HepG2 (cell line): ENCODE measurements at regions not wholly inside any gene's neighbourhood (a gene's known extent, or its start where the extent isn't known, plus 50 kb on each side); places are given as distances from the start of the nearest gene placed in this dataset.

Source experiments
- ATAC-seq: fragments of 200-7000 bp; cut with Tn5 transposase; 3 replicates; pipeline ENCODE4 v1.9.1; 2020; ENCODE audit warnings: mild to moderate bottlenecking, moderate library complexity
- BruUV-seq: library from RNA; stranded (reverse); fragments of 400-500 nt; replicated peaks from 2 replicates; lab custom pipeline; 2021; lab: Mats Ljungman, UMichigan
- CTCF ChIA-PET: fragments of 300-600 bp; formaldehyde crosslinking; extraction: SDS; loops from one replicate; lab custom pipeline; 2021; ENCODE audit warnings: low total read pairs, inconsistent platforms, low intra/inter-chr PET ratio; lab: Yijun Ruan, JAX
- POLR2A ChIA-PET: fragments of 350-600 bp; sonication (Branson Sonifier 250); formaldehyde crosslinking; loops from one replicate; lab custom pipeline; 2020; ENCODE audit warnings: antibody characterized with exemption, inconsistent platforms; lab: Yijun Ruan, JAX
- DNase-seq: peaks from one replicate; pipeline ENCODE4 v3.0.0-alpha.2; 2015; ENCODE audit warnings: low spot score
- FAIRE-seq: peaks from 3 replicates; lab custom pipeline; 2011; peaks lifted over from hg19 to GRCh38; lab: Jason Lieb, UNC
- H2AFZ ChIP-seq: one replicate; pipeline ENCODE4 v1.6.1; 2011; ENCODE audit warnings: low read length, inconsistent platforms
- H3K27ac ChIP-seq: fragments of 300-600 bp; 3 replicates; pipeline ENCODE4 v1.8.0; 2011; ENCODE audit warnings: mixed run types, mild to moderate bottlenecking, mixed read lengths, low read length, inconsistent platforms; ENCODE audit not compliant: insufficient read depth; ENCODE audit errors: extremely low read length
- H3K27me3 ChIP-seq, 2 experiments: fragments of 200-600 bp in 1 of 2; 2 replicates in 1 of 2; 3 replicates in 1 of 2; pipeline versions ENCODE4 v1.6.0 to v1.8.0; 2011; ENCODE audit warnings: low read length in 2 of 2, mild to moderate bottlenecking in 2 of 2, moderate library complexity in 2 of 2, inconsistent platforms in 1 of 2; ENCODE audit not compliant: insufficient read depth in 2 of 2, control insufficient read depth in 1 of 2
- H3K36me3 ChIP-seq, 2 experiments: fragments of 200-600 bp in 1 of 2; replicated peaks in 1 of 2; 2 replicates in 1 of 2; 3 replicates in 1 of 2; pipeline versions ENCODE4 v1.5.1 to v1.8.0; 2011; ENCODE audit warnings: low read length in 2 of 2, inconsistent platforms in 1 of 2; ENCODE audit not compliant: insufficient read depth in 2 of 2, control insufficient read depth in 1 of 2
- H3K4me1 ChIP-seq: 2 replicates; pipeline ENCODE4 v1.5.1; 2012; ENCODE audit warnings: low read length, inconsistent platforms; ENCODE audit not compliant: insufficient read depth
- H3K4me2 ChIP-seq: 2 replicates; pipeline ENCODE4 v1.6.0; 2011; ENCODE audit warnings: low read depth, low read length, inconsistent platforms
- H3K4me3 ChIP-seq, 3 experiments: fragments of 200-600 bp in 1 of 3; sonication (generic), shearing (Covaris generic) in 1 of 3; replicated peaks in 1 of 3; 2 replicates each; pipeline ENCODE4 v1.5.1; 2011 to 2016; ENCODE audit warnings: low read length in 3 of 3, inconsistent platforms in 2 of 3, low read depth in 2 of 3, mild to moderate bottlenecking in 2 of 3, control low read depth in 1 of 3, mixed read lengths in 1 of 3; ENCODE audit not compliant: insufficient read depth in 1 of 3
- H3K79me2 ChIP-seq: one replicate; pipeline ENCODE4 v1.6.1; 2011; ENCODE audit warnings: low read length, inconsistent platforms; ENCODE audit not compliant: insufficient read depth
- H3K9ac ChIP-seq: 2 replicates; pipeline ENCODE4 v1.6.0; 2011; ENCODE audit warnings: mild to moderate bottlenecking, low read depth, low read length, inconsistent platforms; ENCODE audit not compliant: insufficient read depth
- H3K9me3 ChIP-seq: 2 replicates; pipeline ENCODE4 v1.5.1; 2012; ENCODE audit warnings: mild to moderate bottlenecking, low read length
- H4K20me1 ChIP-seq: 2 replicates; pipeline ENCODE4 v1.6.0; 2011; ENCODE audit warnings: inconsistent platforms, mild to moderate bottlenecking, low read length, moderate library complexity; ENCODE audit not compliant: insufficient read depth
- EED ChIP-seq: sonication (generic); formaldehyde crosslinking; IDR thresholded peaks from 2 replicates; pipeline ENCODE4 v1.5.0; 2020; ENCODE audit warnings: mild to moderate bottlenecking, missing genetic modification reagents
- HDAC2 ChIP-seq: sonication (generic); formaldehyde crosslinking; IDR thresholded peaks from 2 replicates; pipeline ENCODE4 v1.4.0; 2020; ENCODE audit warnings: missing genetic modification reagents
- HOXA9 ChIP-seq: sonication (generic); formaldehyde crosslinking; IDR thresholded peaks from 2 replicates; pipeline ENCODE4 v1.8.1; 2022; ENCODE audit warnings: missing genetic modification reagents, mild to moderate bottlenecking, moderate library complexity, borderline replicate concordance
- MZF1 ChIP-seq: sonication (generic); formaldehyde crosslinking; IDR thresholded peaks from 2 replicates; pipeline ENCODE4 v1.8.1; 2023; ENCODE audit warnings: mild to moderate bottlenecking, missing genetic modification reagents, borderline replicate concordance
- NFKBIZ ChIP-seq: IDR thresholded peaks from 2 replicates; pipeline ENCODE4 v1.6.1; 2018; ENCODE audit warnings: missing genetic modification reagents, missing compliant biosample characterization
- RARA ChIP-seq: IDR thresholded peaks from 2 replicates; pipeline ENCODE4 v1.6.1; 2016; ENCODE audit warnings: missing genetic modification reagents, missing compliant biosample characterization
- REL ChIP-seq: sonication (generic); formaldehyde crosslinking; conservative IDR thresholded peaks from 2 replicates; pipeline ENCODE4 v1.8.0; 2022; ENCODE audit warnings: mild to moderate bottlenecking, missing genetic modification reagents, moderate library complexity
- SATB2 ChIP-seq: sonication (generic); formaldehyde crosslinking; IDR thresholded peaks from 2 replicates; pipeline ENCODE4 v1.5.0; 2020; ENCODE audit warnings: missing genetic modification reagents
- TEAD2 ChIP-seq: sonication (generic); formaldehyde crosslinking; IDR thresholded peaks from 2 replicates; pipeline ENCODE4 v1.9.0; 2021; ENCODE audit warnings: missing genetic modification reagents
- ZFP36L1 ChIP-seq: sonication (generic); formaldehyde crosslinking; IDR thresholded peaks from 2 replicates; pipeline ENCODE4 v1.8.0; 2022; ENCODE audit warnings: mild to moderate bottlenecking, missing genetic modification reagents, moderate library complexity
- ZMYM2 ChIP-seq: sonication (generic); formaldehyde crosslinking; IDR thresholded peaks from 2 replicates; pipeline ENCODE4 v1.8.0; 2022; ENCODE audit warnings: mild to moderate bottlenecking, missing genetic modification reagents
- ZNF446 ChIP-seq: sonication (generic); formaldehyde crosslinking; IDR thresholded peaks from 2 replicates; pipeline ENCODE4 v1.5.0; 2020; ENCODE audit warnings: mild to moderate bottlenecking, missing genetic modification reagents
- ZNF615 ChIP-seq: sonication (generic); formaldehyde crosslinking; IDR thresholded peaks from 2 replicates; pipeline ENCODE4 v1.5.0; 2020; ENCODE audit warnings: mild to moderate bottlenecking, missing genetic modification reagents, borderline replicate concordance
- ZNF768 ChIP-seq: sonication (generic); formaldehyde crosslinking; IDR thresholded peaks from 2 replicates; pipeline ENCODE4 v1.4.0; 2020; ENCODE audit warnings: missing genetic modification reagents
- ZSCAN31 ChIP-seq: sonication (generic); formaldehyde crosslinking; IDR thresholded peaks from 2 replicates; pipeline ENCODE4 v1.5.0; 2020; ENCODE audit warnings: low read depth, mild to moderate bottlenecking, missing genetic modification reagents
- WGBS: methylation state at CpG from one replicate; pipeline ENCODE4 v1.1.6; 2017; ENCODE audit warnings: low lambda C conversion rate; 5-methylcytosine and 5-hydroxymethylcytosine counted together
- in situ Hi-C: cut with HindIII; loops from 2 replicates; pipeline ENCODE4 v1.10.0; 2017; ENCODE audit warnings: low pct_unique_long_range_greater_than_20kb; ENCODE audit not compliant: extremely low pct_ligation_motif_present
- intact Hi-C: fragments of 100-400 bp; cut with micrococcal nuclease; formaldehyde crosslinking; loops from one replicate; pipeline ENCODE4 v1.10.0; 2022; ENCODE audit not compliant: unreplicated experiment
- TF ChIP-seq, protein P1 (sequence below): sonication (generic); formaldehyde crosslinking; IDR thresholded peaks from 2 replicates; pipeline ENCODE4 v1.5.0; 2020; ENCODE audit warnings: missing genetic modification reagents
- TF ChIP-seq, protein P2 (sequence below): sonication (generic); formaldehyde crosslinking; IDR thresholded peaks from 2 replicates; pipeline ENCODE4 v1.8.1; 2023; ENCODE audit warnings: mild to moderate bottlenecking, missing genetic modification reagents
- TF ChIP-seq, protein P3 (sequence below): fragments of 450-650 bp; IDR thresholded peaks from 2 replicates; pipeline ENCODE4 v1.6.1; 2017; ENCODE audit warnings: mild to moderate bottlenecking
- TF ChIP-seq, protein P4 (sequence below): sonication (generic); formaldehyde crosslinking; IDR thresholded peaks from 2 replicates; pipeline ENCODE4 v1.5.0; 2020; ENCODE audit warnings: missing genetic modification reagents

DNA sequence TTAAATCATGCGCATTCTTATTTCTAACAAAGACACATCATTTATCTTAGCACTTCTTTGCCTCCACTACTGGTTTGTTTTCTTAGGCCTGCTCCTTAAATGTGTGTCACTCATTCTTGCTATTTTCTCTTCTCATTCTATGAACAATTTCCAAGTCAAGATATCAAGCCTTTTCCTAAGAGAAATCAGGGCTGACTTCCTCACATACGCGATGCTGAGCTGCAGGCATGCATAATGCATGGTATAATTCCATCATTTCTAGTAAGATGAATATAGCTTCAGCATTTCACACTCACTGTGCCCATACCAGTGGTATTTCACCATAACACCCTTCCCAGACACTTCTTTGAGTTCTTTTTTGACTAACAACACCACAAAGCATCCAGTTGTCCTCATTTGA is 838.9 kb upstream of the DDX18 start:
- intact Hi-C loops, result no loop called here

More for the DNA sequence above, 838.9 kb upstream of the DDX18 start:
- CTCF ChIA-PET, result no interaction called here
- WGBS, result 56% methylated on average over 3 of the region's 3 CpGs
- in situ Hi-C loops, result no loop called here
- BruUV-seq, result no TSS peak
- H3K79me2 ChIP-seq, result no peaks in the 10 kb centered on the region
- TF ChIP-seq MZF1 (CRISPR knock-in tag) (no peak), ZNF615 (CRISPR knock-in tag) (no peak), ZNF446 (CRISPR knock-in tag) (no peak), ZNF768 (CRISPR knock-in tag) (no peak), EED (CRISPR knock-in tag) (no peak), TEAD2 (no peak), ZSCAN31 (CRISPR knock-in tag) (no peak), HOXA9 (no peak), ZFP36L1 (CRISPR knock-in tag) (no peak), ZMYM2 (CRISPR knock-in tag) (no peak), SATB2 (CRISPR knock-in tag) (no peak), REL (no peak), NFKBIZ (no peak), RARA (CRISPR knock-in tag) (no peak), HDAC2 (no peak)
- TF ChIP-seq, protein P1, sequence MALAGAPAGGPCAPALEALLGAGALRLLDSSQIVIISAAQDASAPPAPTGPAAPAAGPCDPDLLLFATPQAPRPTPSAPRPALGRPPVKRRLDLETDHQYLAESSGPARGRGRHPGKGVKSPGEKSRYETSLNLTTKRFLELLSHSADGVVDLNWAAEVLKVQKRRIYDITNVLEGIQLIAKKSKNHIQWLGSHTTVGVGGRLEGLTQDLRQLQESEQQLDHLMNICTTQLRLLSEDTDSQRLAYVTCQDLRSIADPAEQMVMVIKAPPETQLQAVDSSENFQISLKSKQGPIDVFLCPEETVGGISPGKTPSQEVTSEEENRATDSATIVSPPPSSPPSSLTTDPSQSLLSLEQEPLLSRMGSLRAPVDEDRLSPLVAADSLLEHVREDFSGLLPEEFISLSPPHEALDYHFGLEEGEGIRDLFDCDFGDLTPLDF (CRISPR knock-in tag), result no peak
- TF ChIP-seq, protein P2, sequence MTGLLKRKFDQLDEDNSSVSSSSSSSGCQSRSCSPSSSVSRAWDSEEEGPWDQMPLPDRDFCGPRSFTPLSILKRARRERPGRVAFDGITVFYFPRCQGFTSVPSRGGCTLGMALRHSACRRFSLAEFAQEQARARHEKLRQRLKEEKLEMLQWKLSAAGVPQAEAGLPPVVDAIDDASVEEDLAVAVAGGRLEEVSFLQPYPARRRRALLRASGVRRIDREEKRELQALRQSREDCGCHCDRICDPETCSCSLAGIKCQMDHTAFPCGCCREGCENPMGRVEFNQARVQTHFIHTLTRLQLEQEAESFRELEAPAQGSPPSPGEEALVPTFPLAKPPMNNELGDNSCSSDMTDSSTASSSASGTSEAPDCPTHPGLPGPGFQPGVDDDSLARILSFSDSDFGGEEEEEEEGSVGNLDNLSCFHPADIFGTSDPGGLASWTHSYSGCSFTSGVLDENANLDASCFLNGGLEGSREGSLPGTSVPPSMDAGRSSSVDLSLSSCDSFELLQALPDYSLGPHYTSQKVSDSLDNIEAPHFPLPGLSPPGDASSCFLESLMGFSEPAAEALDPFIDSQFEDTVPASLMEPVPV (CRISPR knock-in tag), result no peak
- TF ChIP-seq, protein P3, sequence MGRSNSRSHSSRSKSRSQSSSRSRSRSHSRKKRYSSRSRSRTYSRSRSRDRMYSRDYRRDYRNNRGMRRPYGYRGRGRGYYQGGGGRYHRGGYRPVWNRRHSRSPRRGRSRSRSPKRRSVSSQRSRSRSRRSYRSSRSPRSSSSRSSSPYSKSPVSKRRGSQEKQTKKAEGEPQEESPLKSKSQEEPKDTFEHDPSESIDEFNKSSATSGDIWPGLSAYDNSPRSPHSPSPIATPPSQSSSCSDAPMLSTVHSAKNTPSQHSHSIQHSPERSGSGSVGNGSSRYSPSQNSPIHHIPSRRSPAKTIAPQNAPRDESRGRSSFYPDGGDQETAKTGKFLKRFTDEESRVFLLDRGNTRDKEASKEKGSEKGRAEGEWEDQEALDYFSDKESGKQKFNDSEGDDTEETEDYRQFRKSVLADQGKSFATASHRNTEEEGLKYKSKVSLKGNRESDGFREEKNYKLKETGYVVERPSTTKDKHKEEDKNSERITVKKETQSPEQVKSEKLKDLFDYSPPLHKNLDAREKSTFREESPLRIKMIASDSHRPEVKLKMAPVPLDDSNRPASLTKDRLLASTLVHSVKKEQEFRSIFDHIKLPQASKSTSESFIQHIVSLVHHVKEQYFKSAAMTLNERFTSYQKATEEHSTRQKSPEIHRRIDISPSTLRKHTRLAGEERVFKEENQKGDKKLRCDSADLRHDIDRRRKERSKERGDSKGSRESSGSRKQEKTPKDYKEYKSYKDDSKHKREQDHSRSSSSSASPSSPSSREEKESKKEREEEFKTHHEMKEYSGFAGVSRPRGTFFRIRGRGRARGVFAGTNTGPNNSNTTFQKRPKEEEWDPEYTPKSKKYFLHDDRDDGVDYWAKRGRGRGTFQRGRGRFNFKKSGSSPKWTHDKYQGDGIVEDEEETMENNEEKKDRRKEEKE, result no peak
- TF ChIP-seq, protein P4, sequence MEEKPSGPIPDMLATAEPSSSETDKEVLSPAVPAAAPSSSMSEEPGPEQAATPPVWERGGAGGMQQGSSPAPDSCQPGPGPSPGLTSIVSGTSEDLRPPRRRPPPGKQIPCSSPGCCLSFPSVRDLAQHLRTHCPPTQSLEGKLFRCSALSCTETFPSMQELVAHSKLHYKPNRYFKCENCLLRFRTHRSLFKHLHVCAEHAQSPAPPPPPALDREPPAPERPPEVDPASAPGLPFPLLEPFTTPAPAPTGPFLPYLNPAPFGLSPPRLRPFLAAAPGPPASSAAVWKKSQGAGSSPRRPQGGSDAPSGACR, result no peak
- H3K9me3 ChIP-seq, result peaks cover 91% of the 10 kb centered on the region
- no peaks in the 10 kb centered on the region for H4K20me1 ChIP-seq
- H3K27ac ChIP-seq, result no peak overlapping the region
- DNase-seq (no peak), FAIRE-seq (no peak), ATAC-seq (no peak)
- H3K27me3 ChIP-seq, result no peaks in the 10 kb centered on the region
- no peak overlapping the region for H2AFZ ChIP-seq
- no peaks in the 10 kb centered on the region for H3K4me1 ChIP-seq
- H3K9ac ChIP-seq, result no peak overlapping the region
- no peak overlapping the region for H3K4me2 ChIP-seq
- no peaks in the 10 kb centered on the region for H3K36me3 ChIP-seq
- no peak overlapping the region for H3K4me3 ChIP-seq
- POLR2A ChIA-PET, result no interaction called here
